Trophoblast cell (in vitro differentiated cells and primary cell): ENCODE measurements at regions not wholly inside any gene's neighbourhood (a gene's known extent, or its start where the extent isn't known, plus 50 kb on each side); places are given as distances from the start of the nearest gene placed in this dataset.

Experiments used
- DNase-seq, 2 donors: peaks; one replicate each; pipeline ENCODE4 v3.0.0-alpha.2; 2016
- H2AFZ ChIP-seq: 2 replicates; pipeline ENCODE4 v1.6.1; 2013; ENCODE audit warnings: low read length, moderate library complexity, mild to moderate bottlenecking; ENCODE audit not compliant: insufficient read depth, poor library complexity
- H2AK5ac ChIP-seq: 2 replicates; pipeline ENCODE4 v1.6.1; 2013; ENCODE audit warnings: mild to moderate bottlenecking, low read length
- H2BK120ac ChIP-seq: 2 replicates; pipeline ENCODE4 v1.6.1; 2013; ENCODE audit warnings: low read length, mild to moderate bottlenecking, moderate library complexity; ENCODE audit not compliant: insufficient read depth, poor library complexity
- H2BK12ac ChIP-seq: 2 replicates; pipeline ENCODE4 v1.6.1; 2013; ENCODE audit warnings: mild to moderate bottlenecking, low read length, moderate library complexity
- H2BK5ac ChIP-seq: 2 replicates; pipeline ENCODE4 v1.6.1; 2013; ENCODE audit warnings: low read length, low read depth, moderate library complexity, mild to moderate bottlenecking; ENCODE audit not compliant: poor library complexity
- H3K14ac ChIP-seq: 2 replicates; pipeline ENCODE4 v1.6.1; 2013; ENCODE audit warnings: mild to moderate bottlenecking, low read length
- H3K18ac ChIP-seq: 2 replicates; pipeline ENCODE4 v1.6.1; 2013; ENCODE audit warnings: mild to moderate bottlenecking, low read length
- H3K23ac ChIP-seq: 2 replicates; pipeline ENCODE4 v1.6.1; 2013; ENCODE audit warnings: low read length
- H3K27ac ChIP-seq: 2 replicates; pipeline ENCODE4 v1.5.1; 2013; ENCODE audit warnings: low read depth, mild to moderate bottlenecking, inconsistent platforms, low read length, moderate library complexity
- H3K27me3 ChIP-seq: 2 replicates; pipeline ENCODE4 v1.6.1; 2013; ENCODE audit warnings: inconsistent platforms, mild to moderate bottlenecking, low read length, moderate library complexity; ENCODE audit not compliant: insufficient read depth
- H3K36me3 ChIP-seq, 2 experiments: 1 replicate in 1 of 2; 2 replicates in 1 of 2; pipeline ENCODE4 v1.6.1; 2013; ENCODE audit warnings: low read length in 2 of 2, mild to moderate bottlenecking in 2 of 2, moderate library complexity in 1 of 2; ENCODE audit not compliant: insufficient read depth in 2 of 2, control insufficient read depth in 1 of 2
- H3K4ac ChIP-seq: 2 replicates; pipeline ENCODE4 v1.6.1; 2013; ENCODE audit warnings: low read depth, mild to moderate bottlenecking, low read length, moderate library complexity
- H3K4me1 ChIP-seq, 2 experiments: 1 replicate in 1 of 2; 2 replicates in 1 of 2; pipeline ENCODE4 v1.6.1; 2013; ENCODE audit warnings: low read length in 2 of 2, mild to moderate bottlenecking in 2 of 2, moderate library complexity in 1 of 2; ENCODE audit not compliant: insufficient read depth in 2 of 2, control insufficient read depth in 1 of 2
- H3K4me2 ChIP-seq: 2 replicates; pipeline ENCODE4 v1.6.1; 2013; ENCODE audit warnings: inconsistent platforms, mild to moderate bottlenecking, low read length, moderate library complexity
- H3K4me3 ChIP-seq: 2 replicates; pipeline ENCODE4 v1.5.1; 2013; ENCODE audit warnings: mild to moderate bottlenecking, low read depth, low read length, inconsistent platforms
- H3K79me1 ChIP-seq: one replicate; pipeline ENCODE4 v1.6.1; 2013; ENCODE audit warnings: low read length
- H3K79me2 ChIP-seq: 2 replicates; pipeline ENCODE4 v1.6.1; 2013; ENCODE audit warnings: low read length, mild to moderate bottlenecking; ENCODE audit not compliant: control insufficient read depth, insufficient read depth, poor library complexity
- H3K9ac ChIP-seq: 2 replicates; pipeline ENCODE4 v1.6.1; 2013; ENCODE audit warnings: mild to moderate bottlenecking, low read length
- H3K9me3 ChIP-seq: 2 replicates; pipeline ENCODE4 v1.6.1; 2013; ENCODE audit warnings: low read depth, mild to moderate bottlenecking, control low read depth, inconsistent platforms, low read length; ENCODE audit not compliant: insufficient read depth
- H4K12ac ChIP-seq: 2 replicates; pipeline ENCODE4 v1.6.1; 2013; ENCODE audit warnings: low read depth, mild to moderate bottlenecking, low read length, moderate library complexity
- H4K8ac ChIP-seq: 2 replicates; pipeline ENCODE4 v1.6.1; 2013; ENCODE audit warnings: low read depth, mild to moderate bottlenecking, low read length, moderate library complexity
- H4K91ac ChIP-seq: one replicate; pipeline ENCODE4 v1.6.1; 2013; ENCODE audit warnings: low read depth, mild to moderate bottlenecking, low read length, moderate library complexity
- WGBS: extraction: QIAGEN DNeasy Blood & Tissue Kit; methylation state at CpG from one replicate; pipeline ENCODE4 v1.1.7; 2013; ENCODE audit warnings: missing lambda C conversion rate; ENCODE audit not compliant: insufficient read length, insufficient coverage; ENCODE audit errors: extremely low coverage; 5-methylcytosine and 5-hydroxymethylcytosine counted together

DNA sequence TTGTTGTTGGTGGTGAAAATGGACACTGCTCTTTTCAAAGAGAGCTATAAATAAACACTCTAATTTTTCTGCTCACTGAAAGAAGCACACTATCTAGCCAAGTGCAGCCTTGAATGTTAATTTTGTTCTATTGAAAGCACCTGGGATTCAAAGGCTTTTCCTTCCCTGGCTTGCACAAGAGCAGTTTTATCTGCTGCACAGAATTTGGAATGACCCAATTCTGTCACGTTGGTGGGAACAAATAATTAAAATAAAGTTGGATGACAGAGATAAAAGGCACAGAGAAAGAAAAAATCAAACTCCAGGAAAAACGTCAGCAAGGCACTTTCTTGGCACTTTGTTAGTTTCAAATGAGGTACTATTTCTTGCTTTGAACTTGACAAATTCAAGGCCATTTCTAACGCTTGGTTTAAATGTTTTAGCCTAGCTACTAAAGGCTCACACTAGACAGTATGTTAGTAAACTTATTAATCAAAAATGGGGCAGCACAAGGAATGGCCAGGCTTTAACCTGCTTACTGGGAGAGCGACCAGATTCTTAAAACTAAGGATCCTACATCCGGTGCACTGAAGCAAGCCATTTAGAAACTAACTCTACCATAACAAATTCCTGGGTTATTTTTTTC, 145.5 kb upstream of the ARG1 start:
- H2BK12ac ChIP-seq, result no peak overlapping the region
- no peaks in the 10 kb centered on the region for H3K36me3 ChIP-seq
- no peak overlapping the region for H4K8ac ChIP-seq
- H3K18ac ChIP-seq, result no peak overlapping the region
- no peak overlapping the region for H2AFZ ChIP-seq
- no peaks in the 10 kb centered on the region for H3K4me1 ChIP-seq
- no peak overlapping the region for H3K4ac ChIP-seq
- H2AK5ac ChIP-seq, result no peak overlapping the region
- WGBS, result no CpG with 5 or more reads among the region's 5 CpGs
- H3K4me2 ChIP-seq, result no peak overlapping the region
- no peaks in the 10 kb centered on the region for H3K9me3 ChIP-seq
- DNase-seq, result no peak
- H3K27ac ChIP-seq, result no peak overlapping the region
- H3K79me1 ChIP-seq, result no peaks in the 10 kb centered on the region
- H4K91ac ChIP-seq, result no peak overlapping the region
- H3K27me3 ChIP-seq, result no peaks in the 10 kb centered on the region
- H2BK120ac ChIP-seq, result no peak overlapping the region
- no peak overlapping the region for H4K12ac ChIP-seq
- H3K79me2 ChIP-seq, result no peaks in the 10 kb centered on the region
- H3K4me3 ChIP-seq, result no peak overlapping the region
- no peak overlapping the region for H3K14ac ChIP-seq
- no peak overlapping the region for H3K9ac ChIP-seq
- no peak overlapping the region for H2BK5ac ChIP-seq
- no peak overlapping the region for H3K23ac ChIP-seq

DNA sequence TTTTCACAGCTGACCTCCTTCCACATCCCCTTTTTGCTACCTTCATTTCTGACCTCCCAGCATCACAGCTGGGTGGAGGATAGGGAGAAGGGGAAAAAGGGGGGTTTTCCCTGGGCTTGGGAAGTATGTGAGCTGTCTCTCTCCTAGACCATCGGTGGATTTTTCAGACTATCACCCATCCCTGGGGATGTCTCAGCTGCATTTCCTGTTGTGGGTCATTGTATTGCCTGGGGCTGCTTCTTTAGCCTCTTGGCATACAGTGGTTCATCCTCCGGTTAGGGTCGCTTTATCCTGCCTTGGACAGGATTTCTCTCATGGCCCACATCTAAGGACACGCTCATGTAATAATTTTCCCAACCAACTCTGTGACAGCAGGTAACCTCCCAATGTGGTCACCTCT, 142.5 kb upstream of the ARG1 start:
- no peak overlapping the region for H2BK5ac ChIP-seq
- H3K4me2 ChIP-seq, result no peak overlapping the region
- no peak overlapping the region for H2BK12ac ChIP-seq
- H3K18ac ChIP-seq, result no peak overlapping the region
- H3K79me2 ChIP-seq, result no peaks in the 10 kb centered on the region
- H4K8ac ChIP-seq, result no peak overlapping the region
- no peak overlapping the region for H4K12ac ChIP-seq
- H3K27me3 ChIP-seq, result no peaks in the 10 kb centered on the region
- no peak for DNase-seq
- H3K36me3 ChIP-seq, result no peaks in the 10 kb centered on the region
- H3K23ac ChIP-seq, result no peak overlapping the region
- no peaks in the 10 kb centered on the region for H3K79me1 ChIP-seq
- no peak overlapping the region for H2AK5ac ChIP-seq
- no peak overlapping the region for H3K27ac ChIP-seq
- H3K14ac ChIP-seq, result no peak overlapping the region
- no peak overlapping the region for H4K91ac ChIP-seq
- H3K9me3 ChIP-seq, result no peaks in the 10 kb centered on the region
- no peak overlapping the region for H3K4me3 ChIP-seq
- H3K9ac ChIP-seq, result no peak overlapping the region
- WGBS, result no CpG with 5 or more reads among the region's 4 CpGs
- H3K4ac ChIP-seq, result no peak overlapping the region
- no peak overlapping the region for H2BK120ac ChIP-seq
- no peak overlapping the region for H2AFZ ChIP-seq
- no peaks in the 10 kb centered on the region for H3K4me1 ChIP-seq

DNA sequence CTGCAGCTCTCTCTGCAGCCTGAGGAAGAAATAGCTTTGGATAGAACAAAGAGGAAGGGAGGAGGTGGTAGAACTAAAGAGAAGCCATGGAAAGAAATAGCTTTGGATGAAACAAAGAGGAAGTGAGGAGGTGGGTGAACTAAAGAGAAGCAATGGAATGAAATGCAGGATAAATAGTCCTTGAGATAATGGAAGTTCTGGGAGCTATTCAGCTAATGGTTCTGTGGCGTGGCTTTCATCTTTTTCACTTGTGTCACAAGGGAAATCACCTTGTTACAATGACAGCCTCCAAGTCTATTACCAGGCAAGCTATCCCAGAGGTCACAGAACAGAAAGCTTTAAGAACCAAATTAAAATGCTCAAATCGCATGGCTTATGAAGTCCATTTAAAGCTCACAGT, 141.3 kb upstream of the ARG1 start:
- Histone ChIP-seq H3K36me3 (no peaks in the 10 kb centered on the region), H3K4ac (no peak overlapping the region), H3K9me3 (no peaks in the 10 kb centered on the region), H4K12ac (no peak overlapping the region), H2BK5ac (no peak overlapping the region), H2BK12ac (no peak overlapping the region), H3K9ac (no peak overlapping the region), H3K27me3 (no peaks in the 10 kb centered on the region), H3K4me2 (no peak overlapping the region), H3K14ac (no peak overlapping the region), H2AFZ (no peak overlapping the region), H3K18ac (no peak overlapping the region), H3K4me1 (no peaks in the 10 kb centered on the region), H3K23ac (no peak overlapping the region), H3K4me3 (no peak overlapping the region), H4K8ac (no peak overlapping the region), H3K79me2 (no peaks in the 10 kb centered on the region), H2BK120ac (no peak overlapping the region), H2AK5ac (no peak overlapping the region), H3K79me1 (no peaks in the 10 kb centered on the region), H3K27ac (no peak overlapping the region), H4K91ac (no peak overlapping the region)
- no CpG with 5 or more reads among the region's 2 CpGs for WGBS
- no peak for DNase-seq

DNA sequence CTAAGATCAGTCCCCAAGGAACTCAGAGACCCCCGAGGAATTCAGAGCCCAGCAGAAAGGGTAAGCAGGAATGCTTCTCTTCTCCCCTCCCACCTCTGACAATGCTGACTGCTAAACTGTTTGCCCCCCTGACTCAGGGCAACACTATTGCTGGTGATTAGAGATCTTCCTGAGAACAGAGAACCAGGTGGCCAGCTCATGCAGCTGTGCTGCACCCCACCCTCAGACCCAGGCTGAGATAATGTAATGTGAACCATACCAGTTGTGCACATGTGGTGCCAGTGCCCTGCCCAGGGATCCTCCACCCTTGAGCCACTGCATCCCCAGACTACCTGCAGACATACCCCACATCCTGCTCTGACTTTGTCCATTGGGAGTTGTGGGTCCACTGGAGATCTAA, 139.1 kb upstream of the ARG1 start:
- Histone ChIP-seq H3K79me2 (no peaks in the 10 kb centered on the region), H4K8ac (no peak overlapping the region), H3K36me3 (no peaks in the 10 kb centered on the region), H3K4me3 (no peak overlapping the region), H3K27me3 (no peaks in the 10 kb centered on the region), H3K4me1 (no peaks in the 10 kb centered on the region), H2BK120ac (no peak overlapping the region), H3K14ac (no peak overlapping the region), H3K9ac (no peak overlapping the region), H4K91ac (no peak overlapping the region), H2BK12ac (no peak overlapping the region), H3K23ac (no peak overlapping the region), H2BK5ac (no peak overlapping the region), H2AK5ac (no peak overlapping the region), H3K18ac (no peak overlapping the region), H3K4me2 (no peak overlapping the region), H3K4ac (no peak overlapping the region), H4K12ac (no peak overlapping the region), H3K79me1 (no peaks in the 10 kb centered on the region), H3K27ac (no peak overlapping the region), H3K9me3 (no peaks in the 10 kb centered on the region), H2AFZ (no peak overlapping the region)
- DNase-seq, result no peak
- no CpG with 5 or more reads among the region's 1 CpG for whole genome bisulfite sequencing
